ENCODE measurements at regions not wholly inside any gene's neighbourhood (a gene's known extent, or its start where the extent isn't known, plus 50 kb on each side); places are given as distances from the start of the nearest gene placed in this dataset.

GRCh38 chr19:13600802-13601201 lies 94.5 kb upstream of the CACNA1A start:
- TF ChIP-seq HDGF (IDR thresholded peaks at IDR 0.05; ENCODE audit: borderline replicate concordance) = no peak
- TF ChIP-seq L3MBTL2 (conservative IDR thresholded peaks at IDR 0.05) = no peak
- no peak for TF ChIP-seq SP1 (IDR thresholded peaks at IDR 0.05)
- no peak for TF ChIP-seq SUZ12 (IDR thresholded peaks at IDR 0.05)
- TF ChIP-seq ARNT (IDR thresholded peaks at IDR 0.05) = no peak
- no peak for TF ChIP-seq ELF4 (IDR thresholded peaks at IDR 0.05)
- no peak for TF ChIP-seq NFRKB (IDR thresholded peaks at IDR 0.05)
- no peak for TF ChIP-seq BHLHE40 (IDR thresholded peaks at IDR 0.05; ENCODE audit: borderline replicate concordance)
- no peak for TF ChIP-seq PKNOX1 (IDR thresholded peaks at IDR 0.05)
- ChIA-PET CTCF (no interaction called here), POLR2A (interaction anchor here (1.6 kb wide), 1 partner anchor 147 kb away, joined by 4 read pairs; a partner anchor contains a TSS)
- DNase-seq (ENCODE audit: extremely low spot score) = no peak

DNA sequence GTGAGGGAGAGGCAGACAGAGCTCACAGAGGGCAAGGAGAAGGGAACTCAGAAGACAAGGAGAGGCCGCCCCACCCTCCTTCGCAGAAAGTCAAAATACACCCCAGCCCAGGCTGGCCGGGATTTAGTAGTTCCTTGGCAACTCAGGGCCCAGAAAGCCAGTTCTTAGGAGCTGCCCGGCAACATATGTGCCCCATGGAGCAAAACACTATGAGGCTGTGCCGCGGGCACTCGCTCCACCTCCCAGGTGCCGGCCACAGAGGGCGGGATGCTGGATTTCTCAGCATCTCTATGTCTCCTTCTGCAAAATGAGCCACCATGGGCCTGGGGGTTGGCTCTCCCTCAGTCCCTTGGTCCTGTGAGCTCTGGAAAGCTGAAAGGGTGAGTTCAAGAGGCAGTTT lies 93.8 kb upstream of the CACNA1A start:
- ChIA-PET POLR2A (interaction anchor here (1.6 kb wide), 1 partner anchor 148 kb away, joined by 4 read pairs; a partner anchor contains a TSS), CTCF (interaction anchor here (0.6 to 1.3 kb wide), 2 partner anchors 137 to 262 kb away, joined by 3 to 4 read pairs; no protein-coding TSS in a partner anchor)
- TF ChIP-seq ELF4 (IDR thresholded peaks at IDR 0.05) = no peak
- no peak for TF ChIP-seq HDGF (IDR thresholded peaks at IDR 0.05; ENCODE audit: borderline replicate concordance)
- TF ChIP-seq L3MBTL2 (conservative IDR thresholded peaks at IDR 0.05) = no peak
- TF ChIP-seq LEF1 (IDR thresholded peaks at IDR 0.05; ENCODE audit: borderline replicate concordance) = no peak
- TF ChIP-seq FOXK2 (IDR thresholded peaks at IDR 0.05) = no peak
- TF ChIP-seq ARNT (IDR thresholded peaks at IDR 0.05) = no peak
- no peak for TF ChIP-seq SP1 (IDR thresholded peaks at IDR 0.05)
- TF ChIP-seq CTBP1 (IDR thresholded peaks at IDR 0.05; ENCODE audit: borderline replicate concordance) = no peak
- TF ChIP-seq PKNOX1 (IDR thresholded peaks at IDR 0.05) = no peak
- no peak for TF ChIP-seq ZNF384 (IDR thresholded peaks at IDR 0.05)
- TF ChIP-seq FOXA1 (IDR thresholded peaks at IDR 0.05) = no peak
- TF ChIP-seq FOXM1 (IDR thresholded peaks at IDR 0.05; ENCODE audit: borderline replicate concordance) = no peak
- TF ChIP-seq NFRKB (IDR thresholded peaks at IDR 0.05) = no peak
- no peak for TF ChIP-seq BHLHE40 (IDR thresholded peaks at IDR 0.05; ENCODE audit: borderline replicate concordance)
- no peak for TF ChIP-seq SUZ12 (IDR thresholded peaks at IDR 0.05)
- TF ChIP-seq TARDBP (IDR thresholded peaks at IDR 0.05) = no peak
- DNase-seq (ENCODE audit: extremely low spot score) = no peak

DNA sequence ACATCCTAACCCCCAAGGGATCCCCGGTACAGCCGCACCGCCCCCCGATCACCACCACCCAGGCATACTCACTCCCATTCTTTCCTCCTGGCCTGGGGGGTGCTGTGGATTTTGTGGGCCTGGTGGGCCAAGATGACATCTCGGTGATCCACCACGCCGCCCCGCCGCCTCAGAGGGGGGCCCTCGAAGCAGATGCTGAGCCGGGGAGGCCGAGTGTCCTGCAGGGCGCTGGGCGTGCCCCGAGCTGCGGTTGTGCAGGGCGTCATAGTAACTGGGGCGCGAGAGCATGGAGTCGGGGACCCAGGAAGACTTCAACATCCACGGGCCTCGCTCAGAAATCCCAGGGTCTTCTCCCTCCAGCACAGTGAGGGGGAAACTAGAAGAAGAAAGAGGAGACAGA lies 93.4 kb upstream of the CACNA1A start:
- POLR2A ChIA-PET = interaction anchor here (1.6 kb wide), 1 partner anchor 148 kb away, joined by 4 read pairs; a partner anchor contains a TSS
- DNase-seq (ENCODE audit: extremely low spot score) = no peak
- no peak for TF ChIP-seq LEF1 (IDR thresholded peaks at IDR 0.05; ENCODE audit: borderline replicate concordance)
- TF ChIP-seq CTBP1 (IDR thresholded peaks at IDR 0.05; ENCODE audit: borderline replicate concordance) = no peak
- no peak for TF ChIP-seq ZNF384 (IDR thresholded peaks at IDR 0.05)
- TF ChIP-seq NFRKB (IDR thresholded peaks at IDR 0.05) = no peak
- CTCF ChIA-PET = interaction anchor here (0.6 to 2.3 kb wide), 3 partner anchors 122 to 262 kb away, joined by 3 to 6 read pairs (median 4); no protein-coding TSS in a partner anchor

GRCh38 chr19:13598098-13598497 lies 91.8 kb upstream of the CACNA1A start:
- no peak for DNase-seq (ENCODE audit: extremely low spot score)
- CTCF ChIA-PET = interaction anchor here (1.0 to 2.3 kb wide), 2 partner anchors 124 to 126 kb away, joined by 3 to 6 read pairs; no protein-coding TSS in a partner anchor
- no peak for TF ChIP-seq FOXA1 (IDR thresholded peaks at IDR 0.05)
- no peak for TF ChIP-seq ARNT (IDR thresholded peaks at IDR 0.05)
- no peak for TF ChIP-seq FOXM1 (IDR thresholded peaks at IDR 0.05; ENCODE audit: borderline replicate concordance)
- TF ChIP-seq ELF4 (IDR thresholded peaks at IDR 0.05) = no peak
- TF ChIP-seq SUZ12 (IDR thresholded peaks at IDR 0.05) = no peak
- POLR2A ChIA-PET = no interaction called here

GRCh38 chr19:13597640-13598039 lies 91.4 kb upstream of the CACNA1A start:
- CTCF ChIA-PET = interaction anchor here (1.0 to 2.3 kb wide), 2 partner anchors 124 to 127 kb away, joined by 3 to 6 read pairs; no protein-coding TSS in a partner anchor
- TF ChIP-seq FOXM1 (IDR thresholded peaks at IDR 0.05; ENCODE audit: borderline replicate concordance) = no peak
- no peak for TF ChIP-seq ELF4 (IDR thresholded peaks at IDR 0.05)
- TF ChIP-seq SP1 (IDR thresholded peaks at IDR 0.05) = no peak
- TF ChIP-seq HDGF (IDR thresholded peaks at IDR 0.05; ENCODE audit: borderline replicate concordance) = no peak
- no peak for TF ChIP-seq ARNT (IDR thresholded peaks at IDR 0.05)
- TF ChIP-seq FOXK2 (IDR thresholded peaks at IDR 0.05) = no peak
- no peak for TF ChIP-seq SUZ12 (IDR thresholded peaks at IDR 0.05)
- no peak for TF ChIP-seq FOXA1 (IDR thresholded peaks at IDR 0.05)
- no peak for TF ChIP-seq NFRKB (IDR thresholded peaks at IDR 0.05)
- no peak for TF ChIP-seq BHLHE40 (IDR thresholded peaks at IDR 0.05; ENCODE audit: borderline replicate concordance)
- no peak for TF ChIP-seq TARDBP (IDR thresholded peaks at IDR 0.05)
- TF ChIP-seq L3MBTL2 (conservative IDR thresholded peaks at IDR 0.05) = no peak
- TF ChIP-seq ZNF384 (IDR thresholded peaks at IDR 0.05) = no peak
- TF ChIP-seq LEF1 (IDR thresholded peaks at IDR 0.05; ENCODE audit: borderline replicate concordance) = no peak
- no peak for TF ChIP-seq PKNOX1 (IDR thresholded peaks at IDR 0.05)
- TF ChIP-seq CTBP1 (IDR thresholded peaks at IDR 0.05; ENCODE audit: borderline replicate concordance) = no peak
- DNase-seq (ENCODE audit: extremely low spot score) = peak; percentile 80
- POLR2A ChIA-PET = no interaction called here

GRCh38 chr19:13588957-13589833 lies 82.9 kb upstream of the CACNA1A start:
- TF ChIP-seq NFRKB (IDR thresholded peaks at IDR 0.05) = no peak
- TF ChIP-seq ZNF384 (IDR thresholded peaks at IDR 0.05) = no peak
- no peak for TF ChIP-seq ELF4 (IDR thresholded peaks at IDR 0.05)
- TF ChIP-seq SUZ12 (IDR thresholded peaks at IDR 0.05) = no peak
- no peak for TF ChIP-seq FOXK2 (IDR thresholded peaks at IDR 0.05)
- no peak for TF ChIP-seq BHLHE40 (IDR thresholded peaks at IDR 0.05; ENCODE audit: borderline replicate concordance)
- TF ChIP-seq FOXM1 (IDR thresholded peaks at IDR 0.05; ENCODE audit: borderline replicate concordance) = no peak
- TF ChIP-seq SP1 (IDR thresholded peaks at IDR 0.05) = no peak
- no peak for TF ChIP-seq TARDBP (IDR thresholded peaks at IDR 0.05)
- no peak for TF ChIP-seq LEF1 (IDR thresholded peaks at IDR 0.05; ENCODE audit: borderline replicate concordance)
- TF ChIP-seq FOXA1 (IDR thresholded peaks at IDR 0.05) = no peak
- no peak for TF ChIP-seq L3MBTL2 (conservative IDR thresholded peaks at IDR 0.05)
- no peak for TF ChIP-seq PKNOX1 (IDR thresholded peaks at IDR 0.05)
- no peak for TF ChIP-seq ARNT (IDR thresholded peaks at IDR 0.05)
- TF ChIP-seq HDGF (IDR thresholded peaks at IDR 0.05; ENCODE audit: borderline replicate concordance) = no peak
- TF ChIP-seq CTBP1 (IDR thresholded peaks at IDR 0.05; ENCODE audit: borderline replicate concordance) = no peak
- ChIA-PET POLR2A (no interaction called here), CTCF (interaction anchor here (0.6 to 1.5 kb wide), 4 partner anchors 11 to 313 kb away, joined by 3 to 8 read pairs (median 4); no protein-coding TSS in a partner anchor)
- DNase-seq (ENCODE audit: extremely low spot score) = peak; percentile 88

All from HEK293T (cell line).